Activated CD4-positive, alpha-beta T cell treated with anti-CD3 and anti-CD28 coated beads, Interleukin-2, Interleukin-6, amounts not matched to agents 100 ng/mL and 50 ng/mL, durations not matched to agents 16 hours and 8 hours (primary cell): ENCODE measurements at regions not wholly inside any gene's neighbourhood (a gene's known extent, or its start where the extent isn't known, plus 50 kb on each side); places are given as distances from the start of the nearest gene placed in this dataset.
A peak's percentile ranks its signal among the peaks of the same experiment; 100 is the strongest.
"Not testable (repeated sequence)": the region's sequence is repeated elsewhere in the genome, so short reads cannot be mapped to it uniquely, and the experiment has no call there.

Experiments
- DNase-seq: peaks from one replicate; pipeline ENCODE4 v3.0.0-alpha.2; 2020

GRCh38 chr10:60565492-60565891 is 175.8 kb upstream of the ANK3 start:
- DNase-seq: peak; percentile 35

GRCh38 chr10:60564475-60564874 is 174.8 kb upstream of the ANK3 start:
- DNase-seq: no peak

GRCh38 chr10:60560451-60560850 is 170.8 kb upstream of the ANK3 start:
- DNase-seq: no peak

GRCh38 chr10:60555700-60556099 is 166.0 kb upstream of the ANK3 start:
- DNase-seq: no peak

- peak; percentile 42 for DNase-seq
These were observed 160.0 kb upstream of the ANK3 start for GRCh38 chr10:60549686-60550085.

- no peak for DNase-seq
These were observed 153.0 kb upstream of the ANK3 start for GRCh38 chr10:60542657-60543056.

GRCh38 chr10:60541451-60541850 is 151.8 kb upstream of the ANK3 start:
- no peak for DNase-seq

- peak; percentile 63 for DNase-seq
These were observed 148.0 kb upstream of the ANK3 start for GRCh38 chr10:60537697-60538096.

- DNase-seq: peak; percentile 79
These were observed 146.9 kb upstream of the ANK3 start for GRCh38 chr10:60536529-60537114.

GRCh38 chr10:60535427-60535826 is 145.8 kb upstream of the ANK3 start:
- no peak for DNase-seq

- DNase-seq: peak; percentile 49
These were observed 145.2 kb upstream of the ANK3 start for GRCh38 chr10:60534761-60535389.

GRCh38 chr10:60532696-60533468 is 143.2 kb upstream of the ANK3 start:
- DNase-seq: no peak

- no peak for DNase-seq
These were observed 141.3 kb upstream of the ANK3 start for GRCh38 chr10:60531006-60531405.

- no peak for DNase-seq
These were observed 138.0 kb upstream of the ANK3 start for GRCh38 chr10:60527676-60528075.

GRCh38 chr10:60525716-60526585 is 136.3 kb upstream of the ANK3 start:
- no peak for DNase-seq

GRCh38 chr10:60524541-60524940 is 134.9 kb upstream of the ANK3 start:
- peak; percentile 45 for DNase-seq

- DNase-seq: not testable (repeated sequence)
These were observed 133.7 kb upstream of the ANK3 start for GRCh38 chr10:60523371-60523770.

GRCh38 chr10:60522617-60523016 is 132.9 kb upstream of the ANK3 start:
- no peak for DNase-seq

- DNase-seq: peak; percentile 46
These were observed 132.3 kb upstream of the ANK3 start for GRCh38 chr10:60521974-60522405.

GRCh38 chr10:60518745-60519144 is 129.1 kb upstream of the ANK3 start:
- DNase-seq: no peak

GRCh38 chr10:60517805-60518204 is 128.1 kb upstream of the ANK3 start:
- DNase-seq: no peak

- no peak for DNase-seq
These were observed 123.6 kb upstream of the ANK3 start for GRCh38 chr10:60513281-60513680.
